NB4 (cell line): ENCODE measurements at regions not wholly inside any gene's neighbourhood (a gene's known extent, or its start where the extent isn't known, plus 50 kb on each side); places are given as distances from the start of the nearest gene placed in this dataset.

Source experiments
- MYC ChIP-seq: IDR thresholded peaks from 2 replicates; pipeline ENCODE4 v1.6.1; 2011; ENCODE audit warnings: low read depth, low read length
- POLR2A ChIP-seq: IDR thresholded peaks from 2 replicates; pipeline ENCODE4 v1.6.1; 2011; ENCODE audit warnings: mild to moderate bottlenecking; ENCODE audit not compliant: insufficient read length; ENCODE audit errors: extremely low read depth
- TF ChIP-seq, protein P1 (sequence below): IDR thresholded peaks from one replicate; pipeline ENCODE4 v1.5.1; 2012; ENCODE audit warnings: low read depth, low read length
- TF ChIP-seq, protein P2 (sequence below): IDR thresholded peaks from 2 replicates; pipeline ENCODE4 v1.6.1; 2011; ENCODE audit warnings: low read depth, low read length

DNA sequence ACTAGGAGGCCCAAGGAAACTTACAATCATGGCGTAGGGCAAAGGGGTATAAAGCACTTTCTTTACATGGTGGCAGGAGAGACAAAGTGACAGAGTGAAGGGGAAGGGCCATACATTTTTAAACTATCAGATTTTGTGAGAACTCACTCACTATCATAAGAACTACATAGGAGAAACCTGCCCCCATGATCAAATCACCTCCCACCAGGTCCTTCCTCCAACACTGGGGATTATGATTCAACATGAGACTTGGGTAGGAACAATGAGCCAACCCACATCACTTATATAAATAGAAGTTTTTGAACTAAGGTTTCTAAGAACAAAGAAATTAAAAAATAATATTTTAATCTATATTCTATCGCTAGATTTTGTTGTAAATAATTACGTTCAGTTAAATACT lies 460.3 kb upstream of the TYRP1 start:
- TF ChIP-seq, protein P1, sequence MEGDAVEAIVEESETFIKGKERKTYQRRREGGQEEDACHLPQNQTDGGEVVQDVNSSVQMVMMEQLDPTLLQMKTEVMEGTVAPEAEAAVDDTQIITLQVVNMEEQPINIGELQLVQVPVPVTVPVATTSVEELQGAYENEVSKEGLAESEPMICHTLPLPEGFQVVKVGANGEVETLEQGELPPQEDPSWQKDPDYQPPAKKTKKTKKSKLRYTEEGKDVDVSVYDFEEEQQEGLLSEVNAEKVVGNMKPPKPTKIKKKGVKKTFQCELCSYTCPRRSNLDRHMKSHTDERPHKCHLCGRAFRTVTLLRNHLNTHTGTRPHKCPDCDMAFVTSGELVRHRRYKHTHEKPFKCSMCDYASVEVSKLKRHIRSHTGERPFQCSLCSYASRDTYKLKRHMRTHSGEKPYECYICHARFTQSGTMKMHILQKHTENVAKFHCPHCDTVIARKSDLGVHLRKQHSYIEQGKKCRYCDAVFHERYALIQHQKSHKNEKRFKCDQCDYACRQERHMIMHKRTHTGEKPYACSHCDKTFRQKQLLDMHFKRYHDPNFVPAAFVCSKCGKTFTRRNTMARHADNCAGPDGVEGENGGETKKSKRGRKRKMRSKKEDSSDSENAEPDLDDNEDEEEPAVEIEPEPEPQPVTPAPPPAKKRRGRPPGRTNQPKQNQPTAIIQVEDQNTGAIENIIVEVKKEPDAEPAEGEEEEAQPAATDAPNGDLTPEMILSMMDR, result no peak
- TF ChIP-seq POLR2A (no peak), MYC (no peak)
- TF ChIP-seq, protein P2, sequence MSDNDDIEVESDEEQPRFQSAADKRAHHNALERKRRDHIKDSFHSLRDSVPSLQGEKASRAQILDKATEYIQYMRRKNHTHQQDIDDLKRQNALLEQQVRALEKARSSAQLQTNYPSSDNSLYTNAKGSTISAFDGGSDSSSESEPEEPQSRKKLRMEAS, result no peak
